ENCODE measurements at regions not wholly inside any gene's neighbourhood (a gene's known extent, or its start where the extent isn't known, plus 50 kb on each side); places are given as distances from the start of the nearest gene placed in this dataset.

DNA sequence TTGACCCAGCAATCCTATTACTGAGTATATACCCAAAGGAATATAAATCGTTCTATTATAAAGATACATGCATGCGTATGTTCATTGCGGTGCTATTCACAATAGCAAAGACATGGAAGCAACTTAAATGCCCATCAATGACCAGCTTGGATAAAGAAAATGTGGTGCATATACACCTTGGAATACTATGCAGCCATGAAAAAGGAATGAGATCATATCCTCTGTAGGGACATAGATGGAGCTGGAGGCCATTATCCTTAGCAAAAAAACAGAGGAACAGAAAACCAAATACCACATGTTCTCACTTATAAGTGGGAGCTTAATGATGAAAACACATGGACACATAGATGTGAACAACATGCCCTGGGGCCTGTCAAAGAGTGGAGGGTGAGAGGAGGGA is 124.1 kb upstream of the AFF2 start:
- Histone ChIP-seq H3K9ac (ENCODE audit: low read length) (no peak overlapping the region), H3K79me2 (ENCODE audit: insufficient read depth, low read length) (no peaks in the 10 kb centered on the region), H3K36me3 (ENCODE audit: insufficient read depth, low read length) (no peaks in the 10 kb centered on the region), H3K27ac (ENCODE audit: low read depth, low read length) (no peak overlapping the region), H3K4me1 (ENCODE audit: insufficient read depth, low read length) (no peaks in the 10 kb centered on the region), H2AFZ (ENCODE audit: low read depth, low read length) (no peak overlapping the region), H3K4me3 (ENCODE audit: insufficient read depth, low read depth, low read length) (no peak overlapping the region), H3K9me3 (ENCODE audit: insufficient read depth, low read depth, low read length) (no peaks in the 10 kb centered on the region), H3K27me3 (ENCODE audit: insufficient read depth, low read length) (no peaks in the 10 kb centered on the region), H4K20me1 (ENCODE audit: insufficient read depth, low read length) (no peaks in the 10 kb centered on the region), H3K4me2 (ENCODE audit: low read length) (no peak overlapping the region)
- no peak for TF ChIP-seq EZH2 (IDR thresholded peaks at IDR 0.05; ENCODE audit: insufficient read depth, low read length)
- TF ChIP-seq, protein P1, sequence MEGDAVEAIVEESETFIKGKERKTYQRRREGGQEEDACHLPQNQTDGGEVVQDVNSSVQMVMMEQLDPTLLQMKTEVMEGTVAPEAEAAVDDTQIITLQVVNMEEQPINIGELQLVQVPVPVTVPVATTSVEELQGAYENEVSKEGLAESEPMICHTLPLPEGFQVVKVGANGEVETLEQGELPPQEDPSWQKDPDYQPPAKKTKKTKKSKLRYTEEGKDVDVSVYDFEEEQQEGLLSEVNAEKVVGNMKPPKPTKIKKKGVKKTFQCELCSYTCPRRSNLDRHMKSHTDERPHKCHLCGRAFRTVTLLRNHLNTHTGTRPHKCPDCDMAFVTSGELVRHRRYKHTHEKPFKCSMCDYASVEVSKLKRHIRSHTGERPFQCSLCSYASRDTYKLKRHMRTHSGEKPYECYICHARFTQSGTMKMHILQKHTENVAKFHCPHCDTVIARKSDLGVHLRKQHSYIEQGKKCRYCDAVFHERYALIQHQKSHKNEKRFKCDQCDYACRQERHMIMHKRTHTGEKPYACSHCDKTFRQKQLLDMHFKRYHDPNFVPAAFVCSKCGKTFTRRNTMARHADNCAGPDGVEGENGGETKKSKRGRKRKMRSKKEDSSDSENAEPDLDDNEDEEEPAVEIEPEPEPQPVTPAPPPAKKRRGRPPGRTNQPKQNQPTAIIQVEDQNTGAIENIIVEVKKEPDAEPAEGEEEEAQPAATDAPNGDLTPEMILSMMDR (IDR thresholded peaks at IDR 0.05; ENCODE audit: insufficient read depth, low read depth, low read length) = no peak
- no peaks in the 10 kb centered on the region for H3K27me3 Mint-ChIP-seq (ENCODE audit: low read depth, unreplicated experiment)
- H3K27ac Mint-ChIP-seq (ENCODE audit: unreplicated experiment) = no peak overlapping the region
- H3K4me1 Mint-ChIP-seq (ENCODE audit: low read depth, unreplicated experiment) = peaks cover 15% of the 10 kb centered on the region
- no peak for FAIRE-seq
- H3K9me3 Mint-ChIP-seq (ENCODE audit: unreplicated experiment) = peaks cover 3% of the 10 kb centered on the region
- H3K36me3 Mint-ChIP-seq (ENCODE audit: low read depth, unreplicated experiment) = no peaks in the 10 kb centered on the region
- no peak for DNase-seq (ENCODE audit: low read depth)
- H3K4me3 Mint-ChIP-seq (ENCODE audit: unreplicated experiment) = no peak overlapping the region

DNA sequence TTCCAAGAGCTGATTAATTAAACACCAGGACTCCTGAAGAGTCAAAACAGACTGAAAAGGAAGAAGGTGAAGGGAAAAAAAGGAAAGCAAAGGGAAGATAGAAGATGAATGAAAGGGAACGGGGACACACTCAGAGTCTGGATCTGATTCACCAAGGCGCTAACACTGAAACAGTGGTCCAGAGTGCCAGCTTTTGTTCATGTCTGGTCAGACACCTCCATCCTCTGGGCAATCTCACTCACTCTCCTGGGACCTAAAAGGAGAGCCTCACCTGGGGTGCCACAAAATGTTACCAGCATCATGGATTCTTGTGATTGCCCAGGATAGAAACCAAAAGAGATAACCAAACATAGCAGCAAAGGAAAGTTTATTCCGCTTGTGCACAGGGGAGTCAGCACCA is 120.3 kb upstream of the AFF2 start:
- Mint-ChIP-seq H3K9me3 (ENCODE audit: unreplicated experiment) (peaks cover 3% of the 10 kb centered on the region), H3K27me3 (ENCODE audit: low read depth, unreplicated experiment) (no peaks in the 10 kb centered on the region), H3K27ac (ENCODE audit: unreplicated experiment) (peak overlapping the region; percentile 84), H3K4me1 (ENCODE audit: low read depth, unreplicated experiment) (peaks cover 23% of the 10 kb centered on the region), H3K36me3 (ENCODE audit: low read depth, unreplicated experiment) (no peaks in the 10 kb centered on the region), H3K4me3 (ENCODE audit: unreplicated experiment) (no peak overlapping the region)
- Histone ChIP-seq H3K4me3 (ENCODE audit: insufficient read depth, low read depth, low read length) (no peak overlapping the region), H3K4me1 (ENCODE audit: insufficient read depth, low read length) (no peaks in the 10 kb centered on the region), H3K36me3 (ENCODE audit: insufficient read depth, low read length) (no peaks in the 10 kb centered on the region), H3K9ac (ENCODE audit: low read length) (no peak overlapping the region), H2AFZ (ENCODE audit: low read depth, low read length) (no peak overlapping the region), H4K20me1 (ENCODE audit: insufficient read depth, low read length) (no peaks in the 10 kb centered on the region), H3K27ac (ENCODE audit: low read depth, low read length) (no peak overlapping the region), H3K4me2 (ENCODE audit: low read length) (no peak overlapping the region), H3K9me3 (ENCODE audit: insufficient read depth, low read depth, low read length) (no peaks in the 10 kb centered on the region), H3K27me3 (ENCODE audit: insufficient read depth, low read length) (no peaks in the 10 kb centered on the region), H3K79me2 (ENCODE audit: insufficient read depth, low read length) (no peaks in the 10 kb centered on the region)
- DNase-seq (ENCODE audit: low read depth) (no peak), FAIRE-seq (no peak)
- no peak for TF ChIP-seq EZH2 (IDR thresholded peaks at IDR 0.05; ENCODE audit: insufficient read depth, low read length)
- TF ChIP-seq, protein P1 (IDR thresholded peaks at IDR 0.05; ENCODE audit: insufficient read depth, low read depth, low read length) = no peak

DNA sequence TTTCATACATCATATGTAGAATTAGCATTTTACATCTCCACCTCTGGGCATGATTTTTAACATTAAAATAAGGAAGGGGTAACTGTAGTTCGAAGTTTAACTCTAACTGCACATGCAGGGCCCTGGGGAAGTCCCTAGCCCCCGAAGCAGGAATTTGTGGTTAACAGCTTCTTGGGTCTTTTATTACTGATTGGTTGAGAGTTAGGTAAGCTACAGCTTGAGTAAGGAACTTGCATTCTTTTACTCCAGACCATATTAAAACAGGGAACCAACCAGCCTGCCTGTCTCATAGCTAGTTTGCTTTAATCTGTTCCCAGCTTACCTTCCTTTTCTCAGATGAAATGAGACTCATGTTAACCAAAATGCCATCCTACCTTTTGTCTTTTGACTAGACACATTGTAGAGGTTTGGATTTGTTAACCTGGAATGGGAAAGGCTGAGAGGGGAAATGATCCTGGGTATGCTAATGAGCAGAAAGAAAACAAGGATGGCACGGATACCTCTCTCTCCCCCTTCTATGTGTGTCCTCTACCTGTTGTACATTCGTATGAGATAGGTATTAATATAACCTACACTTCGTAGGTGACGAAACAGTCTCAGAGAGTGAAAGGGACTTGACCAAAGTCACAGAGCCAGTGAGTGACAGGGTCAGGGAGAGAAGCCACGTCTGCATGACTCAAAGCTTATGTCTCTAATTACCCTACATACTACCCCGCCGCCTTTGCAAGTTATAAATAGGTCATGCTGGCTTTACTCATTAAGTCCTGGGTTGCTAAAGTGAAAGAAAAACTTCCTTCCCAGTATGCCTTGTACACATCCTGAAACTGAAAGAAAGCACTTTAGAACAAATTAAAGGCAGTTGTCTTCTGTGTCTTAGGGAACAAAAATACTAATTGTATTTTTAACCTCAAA is 119.5 kb upstream of the AFF2 start:
- Histone ChIP-seq H3K79me2 (ENCODE audit: insufficient read depth, low read length) (no peaks in the 10 kb centered on the region), H3K9me3 (ENCODE audit: insufficient read depth, low read depth, low read length) (no peaks in the 10 kb centered on the region), H3K4me1 (ENCODE audit: insufficient read depth, low read length) (no peaks in the 10 kb centered on the region), H3K4me3 (ENCODE audit: insufficient read depth, low read depth, low read length) (no peak overlapping the region), H3K36me3 (ENCODE audit: insufficient read depth, low read length) (no peaks in the 10 kb centered on the region), H4K20me1 (ENCODE audit: insufficient read depth, low read length) (no peaks in the 10 kb centered on the region), H3K27ac (ENCODE audit: low read depth, low read length) (no peak overlapping the region), H3K4me2 (ENCODE audit: low read length) (peak overlapping the region; percentile 41), H3K27me3 (ENCODE audit: insufficient read depth, low read length) (no peaks in the 10 kb centered on the region), H3K9ac (ENCODE audit: low read length) (no peak overlapping the region), H2AFZ (ENCODE audit: low read depth, low read length) (no peak overlapping the region)
- no peaks in the 10 kb centered on the region for H3K36me3 Mint-ChIP-seq (ENCODE audit: low read depth, unreplicated experiment)
- no peak for TF ChIP-seq EZH2 (IDR thresholded peaks at IDR 0.05; ENCODE audit: insufficient read depth, low read length)
- TF ChIP-seq, protein P1 (IDR thresholded peaks at IDR 0.05; ENCODE audit: insufficient read depth, low read depth, low read length) = no peak
- FAIRE-seq = peak; percentile 81
- DNase-seq (ENCODE audit: low read depth) = peak; percentile 16
- H3K27ac Mint-ChIP-seq (ENCODE audit: unreplicated experiment) = peak overlapping the region; percentile 95
- H3K4me1 Mint-ChIP-seq (ENCODE audit: low read depth, unreplicated experiment) = peaks cover 23% of the 10 kb centered on the region
- H3K9me3 Mint-ChIP-seq (ENCODE audit: unreplicated experiment) = no peaks in the 10 kb centered on the region
- no peak overlapping the region for H3K4me3 Mint-ChIP-seq (ENCODE audit: unreplicated experiment)
- H3K27me3 Mint-ChIP-seq (ENCODE audit: low read depth, unreplicated experiment) = no peaks in the 10 kb centered on the region
